ENCODE measurements at regions not wholly inside any gene's neighbourhood (a gene's known extent, or its start where the extent isn't known, plus 50 kb on each side); places are given as distances from the start of the nearest gene placed in this dataset.

GRCh38 chr20:21609981-21610380 lies 95.5 kb upstream of the PAX1 start:
- Mint-ChIP-seq H3K27me3 (ENCODE audit: low read depth) (peaks cover 37% of the 10 kb centered on the region), H3K27ac (no peak overlapping the region), H3K4me3 (no peak overlapping the region), H3K4me1 (no peaks in the 10 kb centered on the region), H3K36me3 (ENCODE audit: insufficient read depth in 1 of 3, low read depth in 3 of 3) (no peaks in the 10 kb centered on the region), H3K9me3 (peaks cover 0 to 2% of the 10 kb centered on the region in 2 experiments; a peak in 2 of 5 replicates)
- H2BK20ac ChIP-seq (ENCODE audit: low read depth, low read length, poor library complexity, severe bottlenecking) = no peak overlapping the region
- no peak overlapping the region for H3K27ac ChIP-seq (ENCODE audit: insufficient read length, low read depth, low read length)
- DNase-seq = no peak
- H3T11ph ChIP-seq (ENCODE audit: low read length) = no peak overlapping the region
- no peaks in the 10 kb centered on the region for H3K4me1 ChIP-seq (ENCODE audit: insufficient read depth, low read length)
- no peak overlapping the region for H4K91ac ChIP-seq (ENCODE audit: insufficient read length, low read depth, low read length)
- H3K79me2 ChIP-seq (ENCODE audit: insufficient read depth, low read length) = no peaks in the 10 kb centered on the region
- no peaks in the 10 kb centered on the region for H3K23me2 ChIP-seq (ENCODE audit: insufficient read length, low read depth, low read length, poor library complexity, severe bottlenecking)
- H3K4me2 ChIP-seq (ENCODE audit: insufficient read depth, insufficient read length, low read length) = no peak overlapping the region
- H4K5ac ChIP-seq (ENCODE audit: insufficient read length, low read depth, low read length) = no peak overlapping the region
- no peak overlapping the region for H2BK120ac ChIP-seq (ENCODE audit: low read depth, low read length, poor library complexity, severe bottlenecking)
- no peak overlapping the region for H2AFZ ChIP-seq (ENCODE audit: low read length)
- no peak overlapping the region for H3K14ac ChIP-seq (ENCODE audit: insufficient read depth, low read length)
- H3K4ac ChIP-seq (ENCODE audit: low read depth, low read length) = no peak overlapping the region
- TF ChIP-seq, protein P1, sequence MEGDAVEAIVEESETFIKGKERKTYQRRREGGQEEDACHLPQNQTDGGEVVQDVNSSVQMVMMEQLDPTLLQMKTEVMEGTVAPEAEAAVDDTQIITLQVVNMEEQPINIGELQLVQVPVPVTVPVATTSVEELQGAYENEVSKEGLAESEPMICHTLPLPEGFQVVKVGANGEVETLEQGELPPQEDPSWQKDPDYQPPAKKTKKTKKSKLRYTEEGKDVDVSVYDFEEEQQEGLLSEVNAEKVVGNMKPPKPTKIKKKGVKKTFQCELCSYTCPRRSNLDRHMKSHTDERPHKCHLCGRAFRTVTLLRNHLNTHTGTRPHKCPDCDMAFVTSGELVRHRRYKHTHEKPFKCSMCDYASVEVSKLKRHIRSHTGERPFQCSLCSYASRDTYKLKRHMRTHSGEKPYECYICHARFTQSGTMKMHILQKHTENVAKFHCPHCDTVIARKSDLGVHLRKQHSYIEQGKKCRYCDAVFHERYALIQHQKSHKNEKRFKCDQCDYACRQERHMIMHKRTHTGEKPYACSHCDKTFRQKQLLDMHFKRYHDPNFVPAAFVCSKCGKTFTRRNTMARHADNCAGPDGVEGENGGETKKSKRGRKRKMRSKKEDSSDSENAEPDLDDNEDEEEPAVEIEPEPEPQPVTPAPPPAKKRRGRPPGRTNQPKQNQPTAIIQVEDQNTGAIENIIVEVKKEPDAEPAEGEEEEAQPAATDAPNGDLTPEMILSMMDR (conservative IDR thresholded peaks at IDR 0.05) = no peak
- H3K18ac ChIP-seq (ENCODE audit: insufficient read length, low read depth, low read length) = no peak overlapping the region
- H4K20me1 ChIP-seq (ENCODE audit: control insufficient read depth, insufficient read depth, insufficient read length) = no peaks in the 10 kb centered on the region
- no CpG with 5 or more reads among the region's 1 CpG for WGBS (ENCODE audit: extremely low coverage, insufficient read length, low lambda C conversion rate)
- H3K9ac ChIP-seq (ENCODE audit: extremely low read depth, insufficient read length, low read length) = no peak overlapping the region
- H3K27me3 ChIP-seq (ENCODE audit: insufficient read depth, low read length) = no peaks in the 10 kb centered on the region
- H3K23ac ChIP-seq (ENCODE audit: insufficient read length, low read depth, low read length) = no peak overlapping the region
- no peaks in the 10 kb centered on the region for H3K79me1 ChIP-seq (ENCODE audit: insufficient read depth, low read depth, low read length, poor library complexity, severe bottlenecking)
- H4K8ac ChIP-seq (replicated peaks; ENCODE audit: insufficient read length, low read depth, low read length) = no peak overlapping the region
- no peaks in the 10 kb centered on the region for H3K9me3 ChIP-seq (ENCODE audit: control insufficient read depth, low read depth, low read length)
- H2BK12ac ChIP-seq (ENCODE audit: insufficient read length, low read depth, low read length) = no peak overlapping the region
- no peak overlapping the region for H2BK15ac ChIP-seq (ENCODE audit: low read depth, low read length)
- no peak overlapping the region for H3K56ac ChIP-seq (ENCODE audit: insufficient read length, low read depth, low read length)
- H2BK5ac ChIP-seq (ENCODE audit: insufficient read length, low read length) = no peak overlapping the region
- no peak overlapping the region for H2AK5ac ChIP-seq (ENCODE audit: insufficient read length, low read length)

All from H9 (cell line).